Glutamatergic neuron (in vitro differentiated cells): ENCODE measurements at regions not wholly inside any gene's neighbourhood (a gene's known extent, or its start where the extent isn't known, plus 50 kb on each side); places are given as distances from the start of the nearest gene placed in this dataset.

ENCODE experiments used
- DNase-seq: peaks from one replicate; pipeline ENCODE4 v3.0.0; 2022
- H3K27ac Mint-ChIP-seq: one replicate; pipeline ENCODE4 v1.8.0; 2020; ENCODE audit warnings: mild to moderate bottlenecking, mixed read lengths, inconsistent platforms; ENCODE audit not compliant: unreplicated experiment
- H3K27me3 Mint-ChIP-seq: one replicate; pipeline ENCODE4 v1.8.0; 2020; ENCODE audit warnings: mild to moderate bottlenecking, moderate library complexity, mixed read lengths, inconsistent platforms; ENCODE audit not compliant: unreplicated experiment
- H3K36me3 Mint-ChIP-seq: one replicate; pipeline ENCODE4 v1.8.0; 2020; ENCODE audit warnings: mild to moderate bottlenecking, mixed read lengths, inconsistent platforms; ENCODE audit not compliant: unreplicated experiment
- H3K4me1 Mint-ChIP-seq: one replicate; pipeline ENCODE4 v1.8.0; 2020; ENCODE audit warnings: mild to moderate bottlenecking, low read depth, mixed read lengths, inconsistent platforms; ENCODE audit not compliant: unreplicated experiment
- H3K4me3 Mint-ChIP-seq: one replicate; pipeline ENCODE4 v1.8.0; 2020; ENCODE audit warnings: mild to moderate bottlenecking, mixed read lengths, inconsistent platforms; ENCODE audit not compliant: unreplicated experiment
- H3K9me3 Mint-ChIP-seq: one replicate; pipeline ENCODE4 v1.8.0; 2020; ENCODE audit warnings: mild to moderate bottlenecking, moderate library complexity, mixed read lengths, inconsistent platforms; ENCODE audit not compliant: unreplicated experiment
- CTCF ChIP-seq: fragments of 200-600 bp; sonication (generic); IDR thresholded peaks from one replicate; pipeline ENCODE4 v1.5.0; 2021; ENCODE audit not compliant: partially characterized antibody, unreplicated experiment

DNA sequence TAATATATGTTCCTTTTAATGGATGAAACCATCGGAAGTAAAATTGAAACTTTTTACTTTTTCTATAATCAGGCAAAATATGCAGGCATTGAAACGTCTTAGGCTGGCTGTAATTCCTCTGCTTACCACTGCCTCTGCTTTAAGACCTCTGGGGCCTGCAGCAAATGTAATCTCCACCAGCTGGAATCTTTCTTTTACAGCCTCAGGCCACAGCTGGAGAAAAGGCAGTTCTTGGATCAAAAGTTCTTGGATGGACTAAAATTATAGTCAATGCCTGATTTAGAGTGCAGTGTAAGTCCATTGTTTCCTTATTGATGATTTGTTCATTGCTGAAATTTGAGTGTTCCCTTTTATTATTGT lies 396.7 kb downstream of the KCTD16 start:
- no peak for TF ChIP-seq CTCF
- Mint-ChIP-seq H3K36me3 (peaks cover 12% of the 10 kb centered on the region), H3K27me3 (no peaks in the 10 kb centered on the region), H3K9me3 (peaks cover 2% of the 10 kb centered on the region), H3K4me3 (no peak overlapping the region), H3K27ac (no peak overlapping the region), H3K4me1 (no peaks in the 10 kb centered on the region)
- no peak for DNase-seq

- H3K27ac Mint-ChIP-seq, result no peak overlapping the region
- no peak for TF ChIP-seq CTCF
Observed at GRCh38 chr5:144566747-144567420, 396.2 kb downstream of the KCTD16 start.

GRCh38 chr5:144549580-144549979 lies 378.9 kb downstream of the KCTD16 start:
- Mint-ChIP-seq H3K27me3 (no peaks in the 10 kb centered on the region), H3K27ac (no peak overlapping the region)
- no peak for TF ChIP-seq CTCF

More at GRCh38 chr5:144566747-144567420, 396.2 kb downstream of the KCTD16 start:
- peaks cover 2% of the 10 kb centered on the region for H3K9me3 Mint-ChIP-seq
- H3K4me1 Mint-ChIP-seq, result no peaks in the 10 kb centered on the region
- no peak for DNase-seq
- H3K27me3 Mint-ChIP-seq, result no peaks in the 10 kb centered on the region
- no peak overlapping the region for H3K4me3 Mint-ChIP-seq
- H3K36me3 Mint-ChIP-seq, result peaks cover 12% of the 10 kb centered on the region

GRCh38 chr5:144548936-144549335 lies 378.3 kb downstream of the KCTD16 start:
- no peak overlapping the region for H3K4me3 Mint-ChIP-seq
- no peak for DNase-seq
- TF ChIP-seq CTCF, result no peak
- no peaks in the 10 kb centered on the region for H3K27me3 Mint-ChIP-seq
- no peak overlapping the region for H3K27ac Mint-ChIP-seq
- no peaks in the 10 kb centered on the region for H3K36me3 Mint-ChIP-seq
- H3K4me1 Mint-ChIP-seq, result no peaks in the 10 kb centered on the region
- H3K9me3 Mint-ChIP-seq, result no peaks in the 10 kb centered on the region

More at GRCh38 chr5:144549580-144549979, 378.9 kb downstream of the KCTD16 start:
- DNase-seq, result no peak
- Mint-ChIP-seq H3K36me3 (no peaks in the 10 kb centered on the region), H3K4me3 (no peak overlapping the region), H3K4me1 (no peaks in the 10 kb centered on the region), H3K9me3 (no peaks in the 10 kb centered on the region)

GRCh38 chr5:144547098-144547499 lies 376.4 kb downstream of the KCTD16 start:
- TF ChIP-seq CTCF, result no peak
- DNase-seq, result no peak
- no peaks in the 10 kb centered on the region for H3K36me3 Mint-ChIP-seq
- H3K27ac Mint-ChIP-seq, result no peak overlapping the region
- H3K4me1 Mint-ChIP-seq, result no peaks in the 10 kb centered on the region
- no peak overlapping the region for H3K4me3 Mint-ChIP-seq
- no peaks in the 10 kb centered on the region for H3K9me3 Mint-ChIP-seq
- H3K27me3 Mint-ChIP-seq, result no peaks in the 10 kb centered on the region
